Neural cell (in vitro differentiated cells): ENCODE measurements at regions not wholly inside any gene's neighbourhood (a gene's known extent, or its start where the extent isn't known, plus 50 kb on each side); places are given as distances from the start of the nearest gene placed in this dataset.

Experiments used
- H2AFZ ChIP-seq: fragments of 200-600, 300-800 bp; sonication (generic), shearing (Covaris generic); 2 replicates; pipeline ENCODE4 v1.6.0; 2014; ENCODE audit warnings: low read depth, mild to moderate bottlenecking, antibody characterized with exemption, low read length, moderate library complexity
- H3F3A ChIP-seq: fragments of 200-600 bp; shearing (Covaris generic); 2 replicates; pipeline ENCODE4 v1.6.1; 2016; ENCODE audit warnings: mild to moderate bottlenecking, moderate library complexity, mixed read lengths, antibody characterized with exemption, low read length; ENCODE audit not compliant: insufficient read depth, poor library complexity, severe bottlenecking
- H3K27ac ChIP-seq: fragments of 200-600, 300-800 bp; sonication (generic), shearing (Covaris generic); 2 replicates; pipeline ENCODE4 v1.5.1; 2014; ENCODE audit warnings: mild to moderate bottlenecking, low read length, moderate library complexity
- H3K27me3 ChIP-seq: fragments of 300-800, 200-600 bp; sonication (generic), shearing (Covaris generic); 2 replicates; pipeline ENCODE4 v1.6.0; 2014; ENCODE audit warnings: mild to moderate bottlenecking, low read depth, low read length, moderate library complexity; ENCODE audit not compliant: insufficient read depth
- H3K36me3 ChIP-seq: fragments of 300-800, 200-600 bp; sonication (generic), shearing (Covaris generic); 2 replicates; pipeline ENCODE4 v1.5.1; 2014; ENCODE audit warnings: mild to moderate bottlenecking, antibody characterized with exemption, low read length, moderate library complexity; ENCODE audit not compliant: insufficient read depth
- H3K4me2 ChIP-seq: fragments of 300-800, 200-600 bp; sonication (generic), shearing (Covaris generic); 2 replicates; pipeline ENCODE4 v1.6.0; 2014; ENCODE audit warnings: mild to moderate bottlenecking, low read length
- H3K4me3 ChIP-seq: fragments of 300-800, 200-600 bp; sonication (generic), shearing (Covaris generic); 2 replicates; pipeline ENCODE4 v1.5.1; 2014; ENCODE audit warnings: mild to moderate bottlenecking, low read length, moderate library complexity
- H3K79me2 ChIP-seq: fragments of 200-600 bp; shearing (Covaris generic); replicated peaks from 2 replicates; pipeline ENCODE4 v1.6.0; 2014; ENCODE audit warnings: mild to moderate bottlenecking, low read length, moderate library complexity; ENCODE audit not compliant: insufficient read depth
- H3K9ac ChIP-seq: fragments of 300-800, 200-600 bp; sonication (generic), shearing (Covaris generic); 2 replicates; pipeline ENCODE4 v1.6.1; 2016; ENCODE audit warnings: mild to moderate bottlenecking, low read length, mixed read lengths
- H3K9me2 ChIP-seq: fragments of 200-600 bp; shearing (Covaris generic); 2 replicates; pipeline ENCODE4 v1.6.1; 2016; ENCODE audit warnings: mild to moderate bottlenecking, low read length, mixed read lengths; ENCODE audit not compliant: insufficient read depth
- H3K9me3 ChIP-seq: fragments of 200-600, 300-800 bp; sonication (generic), shearing (Covaris generic); 2 replicates; pipeline ENCODE4 v1.6.1; 2016; ENCODE audit warnings: mild to moderate bottlenecking, mixed run types, low read length, moderate library complexity, mixed read lengths
- H4K20me1 ChIP-seq: fragments of 200-600 bp; shearing (Covaris generic); 2 replicates; pipeline ENCODE4 v1.6.1; 2016; ENCODE audit warnings: mild to moderate bottlenecking, mixed run types; ENCODE audit not compliant: insufficient read depth
- EP300 ChIP-seq: fragments of 450-650 bp; conservative IDR thresholded peaks from 2 replicates; pipeline ENCODE4 v1.6.1; 2014; ENCODE audit warnings: antibody characterized with exemption, mild to moderate bottlenecking, moderate library complexity; ENCODE audit not compliant: poor library complexity, severe bottlenecking
- EZH2 ChIP-seq: fragments of 200-600, 300-800 bp; shearing (Covaris generic), sonication (generic); IDR thresholded peaks from 2 replicates; pipeline ENCODE4 v1.6.1; 2014; ENCODE audit warnings: antibody characterized with exemption, low read length, borderline replicate concordance, mild to moderate bottlenecking; ENCODE audit not compliant: insufficient read depth, poor library complexity, severe bottlenecking
- MXI1 ChIP-seq: fragments of 450-650 bp; conservative IDR thresholded peaks from 2 replicates; pipeline ENCODE4 v1.6.1; 2014; ENCODE audit warnings: antibody characterized with exemption, mild to moderate bottlenecking; ENCODE audit not compliant: poor library complexity, severe bottlenecking
- POLR2AphosphoS5 ChIP-seq: IDR thresholded peaks from 2 replicates; pipeline ENCODE4 v1.6.1; 2012
- RAD21 ChIP-seq: fragments of 450-650 bp; conservative IDR thresholded peaks from 2 replicates; pipeline ENCODE4 v1.6.1; 2014; ENCODE audit warnings: antibody characterized with exemption, mild to moderate bottlenecking, moderate library complexity
- SMC3 ChIP-seq: fragments of 450-650 bp; conservative IDR thresholded peaks from 2 replicates; pipeline ENCODE4 v1.6.1; 2014; ENCODE audit warnings: antibody characterized with exemption, mild to moderate bottlenecking, moderate library complexity; ENCODE audit not compliant: poor library complexity
- TAF1 ChIP-seq: IDR thresholded peaks from 2 replicates; pipeline ENCODE4 v1.6.1; 2012; ENCODE audit warnings: low read depth
- TF ChIP-seq, protein P1 (sequence below): IDR thresholded peaks from 2 replicates; pipeline ENCODE4 v1.6.1; 2012; ENCODE audit warnings: borderline replicate concordance
- TF ChIP-seq, protein P2 (sequence below): fragments of 450-650 bp; IDR thresholded peaks from 2 replicates; pipeline ENCODE4 v1.5.1; 2014; ENCODE audit warnings: antibody characterized with exemption, mild to moderate bottlenecking, moderate library complexity; ENCODE audit not compliant: poor library complexity, severe bottlenecking

DNA sequence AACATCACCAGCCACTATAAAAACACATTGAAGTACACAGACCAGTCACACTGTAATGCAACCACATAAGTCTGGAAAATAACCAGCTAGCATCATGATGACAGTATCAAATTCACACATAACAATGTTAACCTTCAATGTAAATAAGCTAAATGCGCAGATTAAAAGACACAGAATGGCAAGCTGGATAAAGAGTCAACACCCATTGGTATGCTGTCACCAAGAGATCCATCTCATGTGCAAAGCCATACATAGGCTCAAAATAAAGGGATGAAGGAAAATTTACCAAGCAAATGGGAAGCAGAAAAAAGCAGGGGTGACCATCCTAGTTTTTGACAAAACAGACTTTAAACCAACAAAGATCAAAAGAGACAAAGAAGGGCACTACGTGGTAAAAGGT is 110.8 kb downstream of the NR4A2 start:
- no peaks in the 10 kb centered on the region for H3K27me3 ChIP-seq
- no peak overlapping the region for H3K27ac ChIP-seq
- no peak overlapping the region for H2AFZ ChIP-seq
- H3K9me2 ChIP-seq, result no peaks in the 10 kb centered on the region
- no peak overlapping the region for H3K4me3 ChIP-seq
- no peaks in the 10 kb centered on the region for H3K36me3 ChIP-seq
- H3K9ac ChIP-seq, result no peak overlapping the region
- no peaks in the 10 kb centered on the region for H4K20me1 ChIP-seq
- no peaks in the 10 kb centered on the region for H3K9me3 ChIP-seq
- no peak overlapping the region for H3K4me2 ChIP-seq
- H3K79me2 ChIP-seq, result no peaks in the 10 kb centered on the region
- TF ChIP-seq, protein P1, sequence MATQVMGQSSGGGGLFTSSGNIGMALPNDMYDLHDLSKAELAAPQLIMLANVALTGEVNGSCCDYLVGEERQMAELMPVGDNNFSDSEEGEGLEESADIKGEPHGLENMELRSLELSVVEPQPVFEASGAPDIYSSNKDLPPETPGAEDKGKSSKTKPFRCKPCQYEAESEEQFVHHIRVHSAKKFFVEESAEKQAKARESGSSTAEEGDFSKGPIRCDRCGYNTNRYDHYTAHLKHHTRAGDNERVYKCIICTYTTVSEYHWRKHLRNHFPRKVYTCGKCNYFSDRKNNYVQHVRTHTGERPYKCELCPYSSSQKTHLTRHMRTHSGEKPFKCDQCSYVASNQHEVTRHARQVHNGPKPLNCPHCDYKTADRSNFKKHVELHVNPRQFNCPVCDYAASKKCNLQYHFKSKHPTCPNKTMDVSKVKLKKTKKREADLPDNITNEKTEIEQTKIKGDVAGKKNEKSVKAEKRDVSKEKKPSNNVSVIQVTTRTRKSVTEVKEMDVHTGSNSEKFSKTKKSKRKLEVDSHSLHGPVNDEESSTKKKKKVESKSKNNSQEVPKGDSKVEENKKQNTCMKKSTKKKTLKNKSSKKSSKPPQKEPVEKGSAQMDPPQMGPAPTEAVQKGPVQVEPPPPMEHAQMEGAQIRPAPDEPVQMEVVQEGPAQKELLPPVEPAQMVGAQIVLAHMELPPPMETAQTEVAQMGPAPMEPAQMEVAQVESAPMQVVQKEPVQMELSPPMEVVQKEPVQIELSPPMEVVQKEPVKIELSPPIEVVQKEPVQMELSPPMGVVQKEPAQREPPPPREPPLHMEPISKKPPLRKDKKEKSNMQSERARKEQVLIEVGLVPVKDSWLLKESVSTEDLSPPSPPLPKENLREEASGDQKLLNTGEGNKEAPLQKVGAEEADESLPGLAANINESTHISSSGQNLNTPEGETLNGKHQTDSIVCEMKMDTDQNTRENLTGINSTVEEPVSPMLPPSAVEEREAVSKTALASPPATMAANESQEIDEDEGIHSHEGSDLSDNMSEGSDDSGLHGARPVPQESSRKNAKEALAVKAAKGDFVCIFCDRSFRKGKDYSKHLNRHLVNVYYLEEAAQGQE, result no peak
- no peak for TF ChIP-seq TAF1
- no peak for TF ChIP-seq EP300
- no peak for TF ChIP-seq EZH2
- TF ChIP-seq RAD21, result no peak
- no peak for TF ChIP-seq MXI1
- TF ChIP-seq POLR2AphosphoS5, result no peak
- TF ChIP-seq, protein P2, sequence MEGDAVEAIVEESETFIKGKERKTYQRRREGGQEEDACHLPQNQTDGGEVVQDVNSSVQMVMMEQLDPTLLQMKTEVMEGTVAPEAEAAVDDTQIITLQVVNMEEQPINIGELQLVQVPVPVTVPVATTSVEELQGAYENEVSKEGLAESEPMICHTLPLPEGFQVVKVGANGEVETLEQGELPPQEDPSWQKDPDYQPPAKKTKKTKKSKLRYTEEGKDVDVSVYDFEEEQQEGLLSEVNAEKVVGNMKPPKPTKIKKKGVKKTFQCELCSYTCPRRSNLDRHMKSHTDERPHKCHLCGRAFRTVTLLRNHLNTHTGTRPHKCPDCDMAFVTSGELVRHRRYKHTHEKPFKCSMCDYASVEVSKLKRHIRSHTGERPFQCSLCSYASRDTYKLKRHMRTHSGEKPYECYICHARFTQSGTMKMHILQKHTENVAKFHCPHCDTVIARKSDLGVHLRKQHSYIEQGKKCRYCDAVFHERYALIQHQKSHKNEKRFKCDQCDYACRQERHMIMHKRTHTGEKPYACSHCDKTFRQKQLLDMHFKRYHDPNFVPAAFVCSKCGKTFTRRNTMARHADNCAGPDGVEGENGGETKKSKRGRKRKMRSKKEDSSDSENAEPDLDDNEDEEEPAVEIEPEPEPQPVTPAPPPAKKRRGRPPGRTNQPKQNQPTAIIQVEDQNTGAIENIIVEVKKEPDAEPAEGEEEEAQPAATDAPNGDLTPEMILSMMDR, result no peak
- no peak for TF ChIP-seq SMC3
- no peaks in the 10 kb centered on the region for H3F3A ChIP-seq

DNA sequence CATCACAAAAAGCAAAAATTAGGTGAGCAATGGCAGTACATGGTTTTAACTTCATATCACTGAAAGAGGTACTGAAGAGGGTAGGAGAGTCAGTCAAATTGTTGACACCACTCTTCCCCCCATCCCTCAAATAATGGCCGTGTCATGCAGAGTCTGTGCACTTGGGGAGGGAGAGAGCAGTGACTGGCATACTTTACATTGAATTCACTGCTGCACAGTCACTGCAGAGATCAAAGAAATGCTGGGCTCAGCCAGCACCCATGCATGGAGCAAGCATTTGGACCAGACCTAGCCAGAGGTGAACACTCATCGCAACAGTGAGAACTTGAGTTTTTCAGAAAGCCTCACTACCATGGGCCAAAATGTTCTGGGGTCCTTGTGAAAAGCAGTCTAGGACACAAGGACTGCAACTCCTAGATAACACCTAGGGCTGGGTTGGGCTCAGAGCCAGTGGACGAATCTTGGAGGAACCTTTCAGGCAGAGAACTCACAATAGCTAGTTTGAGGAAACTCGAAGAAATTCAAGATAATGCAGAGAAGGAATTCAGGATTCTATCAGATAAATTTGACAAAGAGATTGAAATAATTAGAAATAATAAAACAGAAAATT is 112.9 kb downstream of the NR4A2 start:
- H3K36me3 ChIP-seq, result no peaks in the 10 kb centered on the region
- no peak overlapping the region for H3K9ac ChIP-seq
- H2AFZ ChIP-seq, result no peak overlapping the region
- no peaks in the 10 kb centered on the region for H4K20me1 ChIP-seq
- H3K9me3 ChIP-seq, result no peaks in the 10 kb centered on the region
- no peak overlapping the region for H3K4me3 ChIP-seq
- no peaks in the 10 kb centered on the region for H3K79me2 ChIP-seq
- H3K27me3 ChIP-seq, result no peaks in the 10 kb centered on the region
- TF ChIP-seq EP300, result no peak
- no peak for TF ChIP-seq TAF1
- TF ChIP-seq, protein P2, result no peak
- TF ChIP-seq, protein P1, result no peak
- no peak for TF ChIP-seq MXI1
- TF ChIP-seq RAD21, result no peak
- TF ChIP-seq POLR2AphosphoS5, result no peak
- no peak for TF ChIP-seq SMC3
- no peak for TF ChIP-seq EZH2
- H3K9me2 ChIP-seq, result no peaks in the 10 kb centered on the region
- no peak overlapping the region for H3K4me2 ChIP-seq
- no peak overlapping the region for H3K27ac ChIP-seq
- H3F3A ChIP-seq, result no peaks in the 10 kb centered on the region
